ENCODE measurements at regions not wholly inside any gene's neighbourhood (a gene's known extent, or its start where the extent isn't known, plus 50 kb on each side); places are given as distances from the start of the nearest gene placed in this dataset.
"Not testable (repeated sequence)": the region's sequence is repeated elsewhere in the genome, so short reads cannot be mapped to it uniquely, and the experiment has no call there.

DNA sequence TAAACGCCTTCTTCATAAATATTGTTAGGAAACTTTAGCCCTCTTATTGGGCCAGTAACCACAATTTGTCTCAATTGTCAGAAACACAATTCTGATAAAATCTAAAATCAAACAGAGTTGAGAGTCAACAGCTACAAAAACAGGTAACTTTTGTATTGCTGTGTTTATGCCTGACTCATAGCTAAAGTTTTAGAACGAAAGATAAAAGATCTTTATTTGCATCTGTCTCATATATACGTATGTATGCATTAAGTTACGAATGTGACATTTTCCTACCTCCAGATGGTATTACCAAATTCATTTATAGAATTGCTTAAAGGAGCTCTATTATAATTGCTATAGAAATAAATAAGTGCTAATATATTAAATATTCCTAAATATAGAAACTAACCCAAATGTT is 887.9 kb upstream of the NDST4 start (continued):
- no peak for TF ChIP-seq ZNF460 (CRISPR knock-in tag; IDR thresholded peaks at IDR 0.05; ENCODE audit: borderline replicate concordance)

DNA sequence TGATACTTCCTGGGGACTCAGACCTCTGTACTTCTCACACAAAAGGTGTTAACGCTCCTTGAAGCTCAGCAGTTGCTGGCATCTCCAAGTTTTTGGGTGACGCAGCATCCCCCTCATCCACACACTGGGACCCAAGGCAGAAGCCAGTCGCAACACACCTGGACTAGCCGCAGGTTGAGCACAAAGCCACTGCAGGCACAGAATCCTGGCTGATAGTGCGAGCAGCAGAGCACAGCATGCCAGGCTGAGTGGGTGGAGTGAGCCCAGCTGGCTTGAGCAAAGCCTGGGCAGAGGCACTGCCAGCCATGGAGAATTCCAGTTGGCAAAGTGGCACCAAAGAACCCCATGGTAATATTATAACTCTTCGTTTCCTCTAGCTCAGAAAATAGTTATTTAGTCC is 873.2 kb upstream of the NDST4 start:
- 0% methylated on average over 1 of the region's 6 CpGs for WGBS (ENCODE audit: low lambda C conversion rate)
- intact Hi-C loops (cut with micrococcal nuclease; ENCODE audit: unreplicated experiment): no loop called here
- TF ChIP-seq ZNF460 (CRISPR knock-in tag; IDR thresholded peaks at IDR 0.05; ENCODE audit: borderline replicate concordance) (no peak), SAFB2 (CRISPR knock-in tag; IDR thresholded peaks at IDR 0.05; ENCODE audit: borderline replicate concordance, low read depth) (no peak)
- Histone ChIP-seq H4K20me1 (ENCODE audit: insufficient read depth, low read length) (no peaks in the 10 kb centered on the region), H3K27me3 (ENCODE audit: control insufficient read depth in 1 of 2, insufficient read depth in 2 of 2, low read length in 2 of 2) (no peaks in the 10 kb centered on the region), H3K4me1 (ENCODE audit: insufficient read depth, low read length) (no peaks in the 10 kb centered on the region), H3K9ac (ENCODE audit: insufficient read depth, low read depth, low read length) (no peak overlapping the region), H3K79me2 (ENCODE audit: insufficient read depth, low read length) (no peaks in the 10 kb centered on the region), H3K4me3 (replicated peaks in 1 of 3; ENCODE audit: insufficient read depth in 1 of 3, low read depth in 2 of 3, low read length in 3 of 3) (no peak overlapping the region), H3K9me3 (ENCODE audit: low read length) (no peaks in the 10 kb centered on the region), H2AFZ (ENCODE audit: low read length) (no peak overlapping the region), H3K27ac (ENCODE audit: extremely low read length, insufficient read depth, low read length) (no peak overlapping the region), H3K36me3 (replicated peaks in 1 of 2; ENCODE audit: control insufficient read depth in 1 of 2, insufficient read depth in 2 of 2, low read length in 2 of 2) (no peaks in the 10 kb centered on the region), H3K4me2 (ENCODE audit: low read depth, low read length) (no peak overlapping the region)
- CTCF ChIA-PET (ENCODE audit: low intra/inter-chr PET ratio, low total read pairs): no interaction called here
- FAIRE-seq (no peak), DNase-seq (ENCODE audit: low spot score) (no peak), ATAC-seq (no peak)
- in situ Hi-C loops (cut with HindIII; ENCODE audit: extremely low pct_ligation_motif_present, low pct_unique_long_range_greater_than_20kb): no loop called here
- POLR2A ChIA-PET: no interaction called here
- no TSS peak for BruUV-seq (replicated peaks)

GRCh38 chr4:115975421-115976001 is 862.1 kb upstream of the NDST4 start:
- not testable (repeated sequence) for ATAC-seq; H3K9ac ChIP-seq (ENCODE audit: insufficient read depth, low read depth, low read length); BruUV-seq (replicated peaks)

More at GRCh38 chr4:115975421-115976001, 862.1 kb upstream of the NDST4 start:
- H4K20me1 ChIP-seq (ENCODE audit: insufficient read depth, low read length); H2AFZ ChIP-seq (ENCODE audit: low read length); H3K27me3 ChIP-seq (ENCODE audit: control insufficient read depth in 1 of 2, insufficient read depth in 2 of 2, low read length in 2 of 2); H3K4me2 ChIP-seq (ENCODE audit: low read depth, low read length); H3K36me3 ChIP-seq (replicated peaks in 1 of 2; ENCODE audit: control insufficient read depth in 1 of 2, insufficient read depth in 2 of 2, low read length in 2 of 2); H3K4me3 ChIP-seq (replicated peaks in 1 of 3; ENCODE audit: insufficient read depth in 1 of 3, low read depth in 2 of 3, low read length in 3 of 3); in situ Hi-C loops (cut with HindIII; ENCODE audit: extremely low pct_ligation_motif_present, low pct_unique_long_range_greater_than_20kb); FAIRE-seq; CTCF ChIA-PET (ENCODE audit: low intra/inter-chr PET ratio, low total read pairs); intact Hi-C loops (cut with micrococcal nuclease; ENCODE audit: unreplicated experiment); H3K9me3 ChIP-seq (ENCODE audit: low read length); H3K79me2 ChIP-seq (ENCODE audit: insufficient read depth, low read length); H3K4me1 ChIP-seq (ENCODE audit: insufficient read depth, low read length); H3K27ac ChIP-seq (ENCODE audit: extremely low read length, insufficient read depth, low read length); POLR2A ChIA-PET; DNase-seq (ENCODE audit: low spot score): not testable (repeated sequence)
- 7% methylated on average over 8 of the region's 8 CpGs for WGBS (ENCODE audit: low lambda C conversion rate)

Measured in HepG2 (cell line).